HEK293 (cell line): ENCODE measurements at regions not wholly inside any gene's neighbourhood (a gene's known extent, or its start where the extent isn't known, plus 50 kb on each side); places are given as distances from the start of the nearest gene placed in this dataset.

Source experiments
- EGR2 ChIP-seq: fragments of 450-650 bp; formaldehyde crosslinking; IDR thresholded peaks from 2 replicates; pipeline ENCODE4 v1.5.1; 2016; ENCODE audit warnings: low read depth, missing biosample characterization, missing genetic modification characterization
- ZNF121 ChIP-seq: fragments of 450-650 bp; formaldehyde crosslinking; IDR thresholded peaks from 2 replicates; pipeline ENCODE4 v1.5.1; 2016; ENCODE audit warnings: missing biosample characterization, missing genetic modification characterization
- ZNF26 ChIP-seq: fragments of 450-650 bp; formaldehyde crosslinking; IDR thresholded peaks from 2 replicates; pipeline ENCODE4 v1.5.1; 2016; ENCODE audit warnings: missing biosample characterization, missing genetic modification characterization
- ZNF596 ChIP-seq: fragments of 450-650 bp; IDR thresholded peaks from 2 replicates; pipeline ENCODE4 v1.5.0; 2018; ENCODE audit warnings: missing biosample characterization, mild to moderate bottlenecking, missing genetic modification characterization, moderate library complexity
- TF ChIP-seq, protein P1 (sequence below): fragments of 450-650 bp; formaldehyde crosslinking; IDR thresholded peaks from 2 replicates; pipeline ENCODE4 v1.5.1; 2016; ENCODE audit warnings: missing biosample characterization, missing genetic modification characterization
- TF ChIP-seq, protein P2 (sequence below): fragments of 450-650 bp; formaldehyde crosslinking; IDR thresholded peaks from 2 replicates; pipeline ENCODE4 v1.5.1; 2016; ENCODE audit warnings: missing biosample characterization, missing genetic modification characterization

DNA sequence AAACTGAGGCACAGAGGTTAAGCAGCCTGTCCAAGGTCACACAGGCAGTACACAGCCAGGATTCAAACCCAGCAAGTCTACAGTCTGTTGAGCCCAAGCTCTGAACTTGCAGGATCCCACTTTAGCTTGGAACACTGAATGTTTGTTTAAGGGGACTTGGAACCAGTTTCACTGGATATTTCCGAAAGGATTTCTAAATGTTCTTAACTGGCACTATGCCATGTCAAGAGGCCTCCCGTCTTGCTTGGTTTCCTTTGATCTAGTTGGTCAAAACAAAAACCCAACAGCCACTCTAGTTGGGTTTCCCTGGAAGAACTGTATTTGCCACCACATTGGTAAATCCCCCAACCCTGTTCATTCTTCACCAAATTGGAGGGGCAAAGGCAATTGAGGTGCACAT, 317.6 kb upstream of the KAZN start:
- TF ChIP-seq, protein P1, sequence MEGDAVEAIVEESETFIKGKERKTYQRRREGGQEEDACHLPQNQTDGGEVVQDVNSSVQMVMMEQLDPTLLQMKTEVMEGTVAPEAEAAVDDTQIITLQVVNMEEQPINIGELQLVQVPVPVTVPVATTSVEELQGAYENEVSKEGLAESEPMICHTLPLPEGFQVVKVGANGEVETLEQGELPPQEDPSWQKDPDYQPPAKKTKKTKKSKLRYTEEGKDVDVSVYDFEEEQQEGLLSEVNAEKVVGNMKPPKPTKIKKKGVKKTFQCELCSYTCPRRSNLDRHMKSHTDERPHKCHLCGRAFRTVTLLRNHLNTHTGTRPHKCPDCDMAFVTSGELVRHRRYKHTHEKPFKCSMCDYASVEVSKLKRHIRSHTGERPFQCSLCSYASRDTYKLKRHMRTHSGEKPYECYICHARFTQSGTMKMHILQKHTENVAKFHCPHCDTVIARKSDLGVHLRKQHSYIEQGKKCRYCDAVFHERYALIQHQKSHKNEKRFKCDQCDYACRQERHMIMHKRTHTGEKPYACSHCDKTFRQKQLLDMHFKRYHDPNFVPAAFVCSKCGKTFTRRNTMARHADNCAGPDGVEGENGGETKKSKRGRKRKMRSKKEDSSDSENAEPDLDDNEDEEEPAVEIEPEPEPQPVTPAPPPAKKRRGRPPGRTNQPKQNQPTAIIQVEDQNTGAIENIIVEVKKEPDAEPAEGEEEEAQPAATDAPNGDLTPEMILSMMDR = no peak
- TF ChIP-seq ZNF596 (tag by site-specific recombination) (no peak), ZNF26 (tag by site-specific recombination) (no peak), ZNF121 (no peak), EGR2 (tag by site-specific recombination) (no peak)
- TF ChIP-seq, protein P2, sequence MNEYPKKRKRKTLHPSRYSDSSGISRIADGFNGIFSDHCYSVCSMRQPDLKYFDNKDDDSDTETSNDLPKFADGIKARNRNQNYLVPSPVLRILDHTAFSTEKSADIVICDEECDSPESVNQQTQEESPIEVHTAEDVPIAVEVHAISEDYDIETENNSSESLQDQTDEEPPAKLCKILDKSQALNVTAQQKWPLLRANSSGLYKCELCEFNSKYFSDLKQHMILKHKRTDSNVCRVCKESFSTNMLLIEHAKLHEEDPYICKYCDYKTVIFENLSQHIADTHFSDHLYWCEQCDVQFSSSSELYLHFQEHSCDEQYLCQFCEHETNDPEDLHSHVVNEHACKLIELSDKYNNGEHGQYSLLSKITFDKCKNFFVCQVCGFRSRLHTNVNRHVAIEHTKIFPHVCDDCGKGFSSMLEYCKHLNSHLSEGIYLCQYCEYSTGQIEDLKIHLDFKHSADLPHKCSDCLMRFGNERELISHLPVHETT = no peak
